ENCODE measurements at regions not wholly inside any gene's neighbourhood (a gene's known extent, or its start where the extent isn't known, plus 50 kb on each side); places are given as distances from the start of the nearest gene placed in this dataset.

- Histone ChIP-seq H3K9ac (ENCODE audit: low read depth in 1 of 3, low read length in 3 of 3) (no peak overlapping the region), H3K4me3 (ENCODE audit: low read length in 3 of 3) (no peak overlapping the region), H3K4me1 (ENCODE audit: control insufficient read depth in 3 of 3, insufficient read depth in 3 of 3, low read length in 3 of 3) (no peaks in the 10 kb centered on the region), H3K36me3 (ENCODE audit: control insufficient read depth in 3 of 3, insufficient read depth in 3 of 3, low read length in 3 of 3) (no peaks in the 10 kb centered on the region), H3K27me3 (ENCODE audit: control insufficient read depth in 3 of 3, insufficient read depth in 3 of 3, low read length in 3 of 3) (no peaks in the 10 kb centered on the region), H3K27ac (ENCODE audit: low read depth, low read length) (no peak overlapping the region), H3K9me3 (ENCODE audit: control insufficient read depth in 3 of 3, low read length in 3 of 3) (no peaks in the 10 kb centered on the region)
Measured at GRCh38 chr16:76612497-76612896, 335.3 kb downstream of the CNTNAP4 start.

DNA sequence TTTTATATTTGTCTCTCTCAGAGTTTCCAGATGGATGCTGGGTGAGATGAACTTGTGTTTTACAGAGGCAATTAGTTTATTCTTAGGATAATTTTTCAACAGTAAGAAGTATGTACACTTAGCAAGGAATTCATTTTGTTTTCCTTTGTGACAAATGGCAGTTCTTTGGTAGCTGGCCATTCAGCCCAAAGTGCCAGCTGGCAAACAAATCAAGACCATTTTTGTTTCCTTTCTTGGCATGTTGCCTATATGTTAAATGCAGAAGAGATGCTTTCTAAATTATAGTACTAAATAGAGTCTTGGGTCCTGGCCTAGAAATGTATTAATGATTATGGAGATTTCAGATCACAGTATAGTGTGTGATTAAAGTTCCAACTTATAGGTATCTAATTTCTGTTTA is 337.1 kb downstream of the CNTNAP4 start:
- Histone ChIP-seq H3K4me3 (ENCODE audit: low read length in 3 of 3) (no peak overlapping the region), H3K27ac (ENCODE audit: low read depth, low read length) (no peak overlapping the region), H3K9ac (ENCODE audit: low read depth in 1 of 3, low read length in 3 of 3) (no peak overlapping the region), H3K27me3 (ENCODE audit: control insufficient read depth in 3 of 3, insufficient read depth in 3 of 3, low read length in 3 of 3) (no peaks in the 10 kb centered on the region), H3K9me3 (ENCODE audit: control insufficient read depth in 3 of 3, low read length in 3 of 3) (no peaks in the 10 kb centered on the region), H3K4me1 (ENCODE audit: control insufficient read depth in 3 of 3, insufficient read depth in 3 of 3, low read length in 3 of 3) (no peaks in the 10 kb centered on the region), H3K36me3 (ENCODE audit: control insufficient read depth in 3 of 3, insufficient read depth in 3 of 3, low read length in 3 of 3) (no peaks in the 10 kb centered on the region)

DNA sequence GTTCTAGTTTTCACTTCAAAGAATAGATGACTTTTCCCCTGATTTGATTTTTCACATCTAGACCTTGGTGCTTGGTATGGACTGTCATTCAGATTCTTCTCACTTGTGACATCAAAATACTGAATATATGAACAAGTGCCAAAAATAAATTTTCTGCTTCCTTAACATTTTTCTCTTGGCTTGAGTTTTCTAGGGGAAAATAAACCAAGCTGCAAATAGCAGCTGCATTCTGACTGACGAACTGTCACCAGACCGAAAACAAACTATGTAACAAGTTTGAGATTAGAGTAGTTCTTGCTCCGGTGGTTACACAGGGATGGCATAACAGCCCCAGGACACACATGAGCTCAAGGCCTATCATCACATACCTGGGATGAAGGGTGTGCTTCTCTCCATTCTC is 345.7 kb downstream of the CNTNAP4 start:
- Histone ChIP-seq H3K36me3 (ENCODE audit: control insufficient read depth in 3 of 3, insufficient read depth in 3 of 3, low read length in 3 of 3) (no peaks in the 10 kb centered on the region), H3K27me3 (ENCODE audit: control insufficient read depth in 3 of 3, insufficient read depth in 3 of 3, low read length in 3 of 3) (no peaks in the 10 kb centered on the region), H3K27ac (ENCODE audit: low read depth, low read length) (no peak overlapping the region), H3K9me3 (ENCODE audit: control insufficient read depth in 3 of 3, low read length in 3 of 3) (no peaks in the 10 kb centered on the region), H3K4me3 (ENCODE audit: low read length in 3 of 3) (no peak overlapping the region), H3K4me1 (ENCODE audit: control insufficient read depth in 3 of 3, insufficient read depth in 3 of 3, low read length in 3 of 3) (no peaks in the 10 kb centered on the region), H3K9ac (ENCODE audit: low read depth in 1 of 3, low read length in 3 of 3) (no peak overlapping the region)

- Histone ChIP-seq H3K4me3 (ENCODE audit: low read length in 3 of 3) (no peak overlapping the region), H3K9ac (ENCODE audit: low read depth in 1 of 3, low read length in 3 of 3) (no peak overlapping the region), H3K27ac (ENCODE audit: low read depth, low read length) (no peak overlapping the region)
Measured at GRCh38 chr16:76634847-76635697, 357.9 kb downstream of the CNTNAP4 start.

DNA sequence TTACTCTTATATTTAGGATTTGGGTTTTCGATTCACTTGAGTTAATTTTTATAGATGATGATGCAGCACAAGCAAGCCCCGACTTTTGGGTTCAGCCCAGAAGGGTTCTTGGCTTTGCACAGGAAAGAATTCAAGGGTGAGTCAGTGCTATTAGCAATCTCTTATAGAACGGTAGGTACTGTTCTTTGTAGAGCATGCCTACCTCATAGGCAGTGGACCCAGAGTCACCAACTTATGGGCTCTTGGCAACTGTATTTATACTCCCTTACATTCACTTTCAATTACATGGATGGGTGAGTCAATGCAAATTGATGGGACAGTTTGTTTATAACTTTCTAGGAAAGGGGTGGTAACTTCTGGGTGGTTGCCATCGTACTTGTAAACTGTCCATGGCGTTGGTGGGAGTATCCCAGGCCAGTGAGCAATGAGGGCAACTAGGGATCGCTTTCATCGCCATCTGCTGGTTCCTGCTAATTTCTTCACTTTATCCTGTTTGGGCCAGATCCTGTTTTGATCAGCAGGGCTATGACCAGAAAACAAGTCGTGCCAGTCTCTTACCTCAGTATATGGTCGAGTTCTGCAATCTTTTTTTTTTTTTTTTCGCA is 362.6 kb downstream of the CNTNAP4 start:
- no peaks in the 10 kb centered on the region for H3K4me1 ChIP-seq (ENCODE audit: control insufficient read depth in 3 of 3, insufficient read depth in 3 of 3, low read length in 3 of 3)
- no peak overlapping the region for H3K9ac ChIP-seq (ENCODE audit: low read depth in 1 of 3, low read length in 3 of 3)
- H3K36me3 ChIP-seq (ENCODE audit: control insufficient read depth in 3 of 3, insufficient read depth in 3 of 3, low read length in 3 of 3) = no peaks in the 10 kb centered on the region
- no peaks in the 10 kb centered on the region for H3K27me3 ChIP-seq (ENCODE audit: control insufficient read depth in 3 of 3, insufficient read depth in 3 of 3, low read length in 3 of 3)
- H3K4me3 ChIP-seq (ENCODE audit: low read length in 3 of 3) = no peak overlapping the region
- no peak overlapping the region for H3K27ac ChIP-seq (ENCODE audit: low read depth, low read length)
- H3K9me3 ChIP-seq (ENCODE audit: control insufficient read depth in 3 of 3, low read length in 3 of 3) = no peaks in the 10 kb centered on the region

More at GRCh38 chr16:76634847-76635697, 357.9 kb downstream of the CNTNAP4 start:
- H3K36me3 ChIP-seq (ENCODE audit: control insufficient read depth in 3 of 3, insufficient read depth in 3 of 3, low read length in 3 of 3) = no peaks in the 10 kb centered on the region
- no peaks in the 10 kb centered on the region for H3K27me3 ChIP-seq (ENCODE audit: control insufficient read depth in 3 of 3, insufficient read depth in 3 of 3, low read length in 3 of 3)
- no peaks in the 10 kb centered on the region for H3K4me1 ChIP-seq (ENCODE audit: control insufficient read depth in 3 of 3, insufficient read depth in 3 of 3, low read length in 3 of 3)
- no peaks in the 10 kb centered on the region for H3K9me3 ChIP-seq (ENCODE audit: control insufficient read depth in 3 of 3, low read length in 3 of 3)

DNA sequence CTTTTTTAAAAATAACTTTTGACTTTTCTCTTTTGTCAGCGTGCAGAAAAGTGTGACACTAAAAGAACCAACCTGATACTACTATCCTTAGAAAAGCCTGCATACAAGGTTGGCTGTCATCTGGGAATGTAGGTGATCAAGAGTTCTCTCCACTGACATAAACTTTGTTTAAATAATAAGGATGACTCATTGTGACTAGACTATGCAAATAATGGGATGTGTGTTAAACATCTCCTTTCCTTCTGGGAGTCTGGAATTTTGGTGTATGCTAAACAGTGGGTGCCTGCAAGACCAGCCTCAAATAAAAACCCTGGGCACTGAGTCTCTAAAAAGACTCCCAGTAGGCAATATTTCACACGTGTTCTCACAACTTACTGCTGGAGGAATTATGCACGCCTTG is 373.4 kb downstream of the CNTNAP4 start:
- Histone ChIP-seq H3K4me3 (ENCODE audit: low read length in 3 of 3) (no peak overlapping the region), H3K27ac (ENCODE audit: low read depth, low read length) (no peak overlapping the region), H3K4me1 (ENCODE audit: control insufficient read depth in 3 of 3, insufficient read depth in 3 of 3, low read length in 3 of 3) (no peaks in the 10 kb centered on the region), H3K9me3 (ENCODE audit: control insufficient read depth in 3 of 3, low read length in 3 of 3) (no peaks in the 10 kb centered on the region), H3K27me3 (ENCODE audit: control insufficient read depth in 3 of 3, insufficient read depth in 3 of 3, low read length in 3 of 3) (no peaks in the 10 kb centered on the region), H3K36me3 (ENCODE audit: control insufficient read depth in 3 of 3, insufficient read depth in 3 of 3, low read length in 3 of 3) (no peaks in the 10 kb centered on the region), H3K9ac (ENCODE audit: low read depth in 1 of 3, low read length in 3 of 3) (no peak overlapping the region)

DNA sequence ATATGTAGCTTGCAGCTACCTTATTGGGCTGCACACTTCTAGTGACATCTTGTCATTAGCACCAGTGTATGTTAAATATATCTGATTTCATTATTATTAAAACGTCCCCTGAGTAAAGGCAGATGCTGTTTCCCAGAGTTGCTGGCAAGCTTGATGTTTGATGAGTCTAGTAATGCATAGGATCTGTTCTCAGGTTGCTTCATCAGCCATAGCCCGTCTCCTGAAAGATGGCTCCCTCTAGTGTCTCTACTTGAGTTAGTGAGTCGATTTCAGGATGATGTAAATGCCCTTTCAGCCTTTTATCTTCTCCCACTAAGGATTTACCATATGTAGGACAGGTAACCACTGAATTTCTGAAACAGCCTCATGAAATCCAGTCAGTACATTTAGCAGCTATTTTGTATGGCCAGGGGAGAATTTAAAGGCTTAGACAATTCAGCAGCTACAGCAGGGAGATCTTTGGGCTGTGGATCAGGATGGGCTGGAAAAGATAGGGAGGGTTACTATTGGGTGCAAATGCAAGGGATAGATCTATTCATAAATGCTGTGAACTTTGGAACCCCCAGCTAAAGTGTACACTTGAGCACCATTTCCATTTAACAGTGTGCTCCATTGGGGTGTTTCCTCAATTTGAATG is 376.3 kb downstream of the CNTNAP4 start:
- no peaks in the 10 kb centered on the region for H3K9me3 ChIP-seq (ENCODE audit: control insufficient read depth in 3 of 3, low read length in 3 of 3)
- no peaks in the 10 kb centered on the region for H3K36me3 ChIP-seq (ENCODE audit: control insufficient read depth in 3 of 3, insufficient read depth in 3 of 3, low read length in 3 of 3)
- H3K4me1 ChIP-seq (ENCODE audit: control insufficient read depth in 3 of 3, insufficient read depth in 3 of 3, low read length in 3 of 3) = no peaks in the 10 kb centered on the region
- H3K27me3 ChIP-seq (ENCODE audit: control insufficient read depth in 3 of 3, insufficient read depth in 3 of 3, low read length in 3 of 3) = no peaks in the 10 kb centered on the region
- H3K4me3 ChIP-seq (ENCODE audit: low read length in 3 of 3) = no peak overlapping the region
- H3K27ac ChIP-seq (ENCODE audit: low read depth, low read length) = no peak overlapping the region
- no peak overlapping the region for H3K9ac ChIP-seq (ENCODE audit: low read depth in 1 of 3, low read length in 3 of 3)

GRCh38 chr16:76654088-76654820 is 377.1 kb downstream of the CNTNAP4 start:
- Histone ChIP-seq H3K27me3 (ENCODE audit: control insufficient read depth in 3 of 3, insufficient read depth in 3 of 3, low read length in 3 of 3) (no peaks in the 10 kb centered on the region), H3K4me3 (ENCODE audit: low read length in 3 of 3) (no peak overlapping the region), H3K9me3 (ENCODE audit: control insufficient read depth in 3 of 3, low read length in 3 of 3) (no peaks in the 10 kb centered on the region), H3K9ac (ENCODE audit: low read depth in 1 of 3, low read length in 3 of 3) (no peak overlapping the region), H3K27ac (ENCODE audit: low read depth, low read length) (no peak overlapping the region), H3K4me1 (ENCODE audit: control insufficient read depth in 3 of 3, insufficient read depth in 3 of 3, low read length in 3 of 3) (no peaks in the 10 kb centered on the region), H3K36me3 (ENCODE audit: control insufficient read depth in 3 of 3, insufficient read depth in 3 of 3, low read length in 3 of 3) (no peaks in the 10 kb centered on the region)

- Histone ChIP-seq H3K9ac (ENCODE audit: low read depth in 1 of 3, low read length in 3 of 3) (no peak overlapping the region), H3K27me3 (ENCODE audit: control insufficient read depth in 3 of 3, insufficient read depth in 3 of 3, low read length in 3 of 3) (no peaks in the 10 kb centered on the region), H3K36me3 (ENCODE audit: control insufficient read depth in 3 of 3, insufficient read depth in 3 of 3, low read length in 3 of 3) (no peaks in the 10 kb centered on the region), H3K27ac (ENCODE audit: low read depth, low read length) (no peak overlapping the region), H3K9me3 (ENCODE audit: control insufficient read depth in 3 of 3, low read length in 3 of 3) (no peaks in the 10 kb centered on the region), H3K4me3 (ENCODE audit: low read length in 3 of 3) (no peak overlapping the region), H3K4me1 (ENCODE audit: control insufficient read depth in 3 of 3, insufficient read depth in 3 of 3, low read length in 3 of 3) (no peaks in the 10 kb centered on the region)
Measured at GRCh38 chr16:76656994-76657393, 379.8 kb downstream of the CNTNAP4 start.

Measured in skeletal muscle tissue (tissue), 3 donors.